GM21360 (cell line): ENCODE measurements at regions not wholly inside any gene's neighbourhood (a gene's known extent, or its start where the extent isn't known, plus 50 kb on each side); places are given as distances from the start of the nearest gene placed in this dataset.

ENCODE experiments used
- ATAC-seq: cut with Tn5 transposase; IDR thresholded peaks from one replicate; pipeline ENCODE4 v1.9.1; 2021; ENCODE audit warnings: mild to moderate bottlenecking, moderate library complexity; ENCODE audit not compliant: unreplicated experiment

GRCh38 chr12:91935296-91935695, 210.3 kb downstream of the BTG1 start:
- no peak for ATAC-seq

GRCh38 chr12:91931111-91931510, 214.5 kb downstream of the BTG1 start:
- ATAC-seq = no peak

- no peak for ATAC-seq
Observed at GRCh38 chr12:91928501-91928900, 217.1 kb downstream of the BTG1 start.

GRCh38 chr12:91926848-91927247, 218.8 kb downstream of the BTG1 start:
- ATAC-seq = no peak

- ATAC-seq = no peak
Observed at GRCh38 chr12:91924827-91925226, 220.8 kb downstream of the BTG1 start.

GRCh38 chr12:91923864-91924263, 221.8 kb downstream of the BTG1 start:
- no peak for ATAC-seq

GRCh38 chr12:91922674-91923073, 223.0 kb downstream of the BTG1 start:
- ATAC-seq = no peak

- no peak for ATAC-seq
Observed at GRCh38 chr12:91922139-91922538, 223.5 kb downstream of the BTG1 start.

- no peak for ATAC-seq
Observed at GRCh38 chr12:91921555-91921954, 224.1 kb downstream of the BTG1 start.

GRCh38 chr12:91920741-91921140, 224.9 kb downstream of the BTG1 start:
- no peak for ATAC-seq

- no peak for ATAC-seq
Observed at GRCh38 chr12:91920276-91920675, 225.4 kb downstream of the BTG1 start.

GRCh38 chr12:91918431-91918830, 227.2 kb downstream of the BTG1 start:
- no peak for ATAC-seq

GRCh38 chr12:91914701-91915100, 230.9 kb downstream of the BTG1 start:
- no peak for ATAC-seq

- ATAC-seq = no peak
Observed at GRCh38 chr12:91913651-91914050, 232.0 kb downstream of the BTG1 start.

- ATAC-seq = no peak
Observed at GRCh38 chr12:91913124-91913523, 232.5 kb downstream of the BTG1 start.

- ATAC-seq = no peak
Observed at GRCh38 chr12:91912178-91912577, 233.5 kb downstream of the BTG1 start.

GRCh38 chr12:91910871-91911388, 234.7 kb downstream of the BTG1 start:
- ATAC-seq = no peak

GRCh38 chr12:91902860-91903683, 242.6 kb downstream of the BTG1 start:
- no peak for ATAC-seq

- ATAC-seq = no peak
Observed at GRCh38 chr12:91901381-91902074, 244.1 kb downstream of the BTG1 start.

- ATAC-seq = no peak
Observed at GRCh38 chr12:91900971-91901370, 244.7 kb downstream of the BTG1 start.

GRCh38 chr12:91899056-91899455, 246.6 kb downstream of the BTG1 start:
- ATAC-seq = no peak

GRCh38 chr12:91897025-91897515, 248.6 kb downstream of the BTG1 start:
- no peak for ATAC-seq
